Upper lobe of left lung (tissue), 4 donors: ENCODE measurements at regions not wholly inside any gene's neighbourhood (a gene's known extent, or its start where the extent isn't known, plus 50 kb on each side); places are given as distances from the start of the nearest gene placed in this dataset.

Source experiments
- POLR2A ChIP-seq, 4 donors: fragments of 450-650 bp; IDR thresholded peaks; one replicate each; pipeline ENCODE4 v1.5.1; 2016 to 2017; ENCODE audit warnings: antibody characterized with exemption in 4 of 4, mild to moderate bottlenecking in 2 of 4
- POLR2AphosphoS5 ChIP-seq, 2 donors: sonication (generic); formaldehyde crosslinking; IDR thresholded peaks; one replicate each; pipeline ENCODE4 v1.5.1; 2017; ENCODE audit warnings: antibody characterized with exemption in 2 of 2
- TF ChIP-seq, protein P1 (sequence below), 6 experiments: fragments of 450-650 bp in 4 of 6; fragments of 200-600 bp in 2 of 6; sonication (generic) in 2 of 6; IDR thresholded peaks; one replicate each; pipeline ENCODE4 v1.5.1; 2016 to 2019; ENCODE audit warnings: antibody characterized with exemption in 6 of 6

DNA sequence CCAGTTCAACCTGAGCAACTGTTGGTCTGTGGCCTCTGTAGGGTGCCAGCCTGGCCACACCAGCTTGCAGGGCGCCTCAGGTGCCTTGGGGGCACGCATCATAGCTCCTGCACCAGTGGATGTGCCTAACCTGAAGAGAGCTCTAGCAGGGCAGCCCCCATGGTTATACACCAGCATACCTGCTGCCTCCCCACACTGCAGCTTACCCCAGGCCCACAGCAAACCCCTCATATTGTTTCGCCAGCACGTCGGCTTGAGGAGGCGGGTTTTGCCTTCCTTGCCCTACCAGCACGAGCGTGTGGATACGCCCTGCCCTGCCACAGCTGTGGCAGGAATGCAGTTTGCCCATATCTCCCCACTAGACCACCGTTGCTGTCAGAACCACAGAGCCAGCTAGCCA is 435.9 kb downstream of the SLCO4C1 start:
- TF ChIP-seq, protein P1, sequence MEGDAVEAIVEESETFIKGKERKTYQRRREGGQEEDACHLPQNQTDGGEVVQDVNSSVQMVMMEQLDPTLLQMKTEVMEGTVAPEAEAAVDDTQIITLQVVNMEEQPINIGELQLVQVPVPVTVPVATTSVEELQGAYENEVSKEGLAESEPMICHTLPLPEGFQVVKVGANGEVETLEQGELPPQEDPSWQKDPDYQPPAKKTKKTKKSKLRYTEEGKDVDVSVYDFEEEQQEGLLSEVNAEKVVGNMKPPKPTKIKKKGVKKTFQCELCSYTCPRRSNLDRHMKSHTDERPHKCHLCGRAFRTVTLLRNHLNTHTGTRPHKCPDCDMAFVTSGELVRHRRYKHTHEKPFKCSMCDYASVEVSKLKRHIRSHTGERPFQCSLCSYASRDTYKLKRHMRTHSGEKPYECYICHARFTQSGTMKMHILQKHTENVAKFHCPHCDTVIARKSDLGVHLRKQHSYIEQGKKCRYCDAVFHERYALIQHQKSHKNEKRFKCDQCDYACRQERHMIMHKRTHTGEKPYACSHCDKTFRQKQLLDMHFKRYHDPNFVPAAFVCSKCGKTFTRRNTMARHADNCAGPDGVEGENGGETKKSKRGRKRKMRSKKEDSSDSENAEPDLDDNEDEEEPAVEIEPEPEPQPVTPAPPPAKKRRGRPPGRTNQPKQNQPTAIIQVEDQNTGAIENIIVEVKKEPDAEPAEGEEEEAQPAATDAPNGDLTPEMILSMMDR (IDR thresholded peaks at IDR 0.05) = no peak
- TF ChIP-seq POLR2A (IDR thresholded peaks at IDR 0.05) (no peak), POLR2AphosphoS5 (IDR thresholded peaks at IDR 0.05) (no peak)
